Coronary artery (tissue), 2 donors: ENCODE measurements at regions not wholly inside any gene's neighbourhood (a gene's known extent, or its start where the extent isn't known, plus 50 kb on each side); places are given as distances from the start of the nearest gene placed in this dataset.

Source experiments
- DNase-seq: peaks from one replicate; pipeline ENCODE4 v3.0.0-alpha.2; 2017; ENCODE audit warnings: low spot score
- H3K27ac ChIP-seq, 2 donors: fragments of 200-600 bp; sonication (generic); one replicate each; pipeline ENCODE4 v1.5.1; 2016 to 2019
- H3K4me3 ChIP-seq: fragments of 200-600 bp; sonication (generic); 2 replicates; pipeline ENCODE4 v1.5.1; 2016; ENCODE audit warnings: mild to moderate bottlenecking, moderate library complexity
- CTCF ChIP-seq: fragments of 200-600 bp; sonication (generic); IDR thresholded peaks from one replicate; pipeline ENCODE4 v1.5.1; 2019; ENCODE audit warnings: antibody characterized with exemption

- no peak overlapping the region for H3K27ac ChIP-seq
- TF ChIP-seq CTCF = no peak
- no peak overlapping the region for H3K4me3 ChIP-seq
- DNase-seq = no peak
These were observed 343.3 kb upstream of the PPP2R3A start for GRCh38 chr3:135622215-135622614.

- TF ChIP-seq CTCF = no peak
- Histone ChIP-seq H3K4me3 (no peak overlapping the region), H3K27ac (no peak overlapping the region)
- no peak for DNase-seq
These were observed 342.9 kb upstream of the PPP2R3A start for GRCh38 chr3:135622656-135623055.

GRCh38 chr3:135623558-135623957 is 342.0 kb upstream of the PPP2R3A start:
- no peak overlapping the region for H3K4me3 ChIP-seq
- no peak overlapping the region for H3K27ac ChIP-seq
- no peak for TF ChIP-seq CTCF
- DNase-seq = no peak

GRCh38 chr3:135627057-135627456 is 338.5 kb upstream of the PPP2R3A start:
- no peak for DNase-seq
- no peak for TF ChIP-seq CTCF
- H3K27ac ChIP-seq = no peak overlapping the region

GRCh38 chr3:135629701-135630408 is 335.7 kb upstream of the PPP2R3A start:
- TF ChIP-seq CTCF = no peak
- Histone ChIP-seq H3K4me3 (no peak overlapping the region), H3K27ac (no peak overlapping the region)
- DNase-seq = no peak

More at GRCh38 chr3:135627057-135627456, 338.5 kb upstream of the PPP2R3A start:
- no peak overlapping the region for H3K4me3 ChIP-seq

GRCh38 chr3:135632556-135633065 is 332.9 kb upstream of the PPP2R3A start:
- DNase-seq = no peak
- H3K27ac ChIP-seq = no peak overlapping the region
- no peak for TF ChIP-seq CTCF
- H3K4me3 ChIP-seq = no peak overlapping the region

GRCh38 chr3:135633078-135633477 is 332.4 kb upstream of the PPP2R3A start:
- DNase-seq = no peak
- H3K4me3 ChIP-seq = no peak overlapping the region
- no peak for TF ChIP-seq CTCF

More at GRCh38 chr3:135633078-135633477, 332.4 kb upstream of the PPP2R3A start:
- H3K27ac ChIP-seq = no peak overlapping the region
